Thyroid gland (tissue), 4 donors: ENCODE measurements at regions not wholly inside any gene's neighbourhood (a gene's known extent, or its start where the extent isn't known, plus 50 kb on each side); places are given as distances from the start of the nearest gene placed in this dataset.

Source experiments
- CTCF ChIP-seq, 6 experiments: fragments of 200-600 bp in 3 of 6; fragments of 450-650 bp in 3 of 6; sonication (generic) in 3 of 6; IDR thresholded peaks; one replicate each; pipeline ENCODE4 v1.5.1; 2016 to 2019; ENCODE audit warnings: antibody characterized with exemption in 6 of 6, mild to moderate bottlenecking in 2 of 6, inconsistent platforms in 1 of 6, moderate library complexity in 1 of 6
- POLR2A ChIP-seq, 2 donors: fragments of 450-650 bp; IDR thresholded peaks; one replicate each; pipeline ENCODE4 v1.6.1; 2017; ENCODE audit warnings: antibody characterized with exemption in 2 of 2, mild to moderate bottlenecking in 2 of 2, moderate library complexity in 1 of 2

DNA sequence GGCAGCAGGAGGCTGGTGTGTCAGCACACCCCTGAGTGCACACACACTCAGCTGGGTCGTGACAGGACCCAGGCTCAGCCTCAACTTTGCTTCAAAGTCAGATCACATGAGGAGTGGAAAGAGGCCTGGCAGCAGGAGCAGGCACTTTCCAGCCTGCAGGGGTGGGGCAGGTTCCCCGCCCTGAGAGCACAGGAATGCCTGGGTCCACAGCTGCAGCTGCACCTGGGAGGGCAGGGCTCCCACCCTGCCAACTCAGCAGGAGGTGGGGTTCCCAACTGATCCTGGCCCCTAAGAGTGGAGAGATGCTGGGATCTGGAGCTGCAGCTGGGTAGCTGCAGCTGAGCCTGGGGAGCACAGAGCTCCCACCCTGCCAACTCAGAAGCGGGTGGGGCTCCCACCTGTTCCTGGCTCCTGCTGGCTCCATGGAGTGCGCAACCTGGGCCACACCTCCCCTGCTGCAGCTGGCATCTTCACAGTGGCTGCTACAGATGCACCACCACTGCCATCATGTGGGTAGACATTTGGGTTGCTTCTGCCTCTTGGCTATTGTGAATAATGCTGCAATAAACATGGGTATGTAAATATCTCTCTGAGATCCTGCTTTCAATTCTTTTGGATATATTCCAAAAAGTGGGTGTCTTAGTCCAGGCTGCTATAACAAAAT, 415.4 kb downstream of the TTLL7 start:
- TF ChIP-seq CTCF (IDR thresholded peaks at IDR 0.05) = peak in 3 of 6 experiments; percentile 12 to 34 (median 15)
- TF ChIP-seq POLR2A (IDR thresholded peaks at IDR 0.05) = no peak
